KG1 (cell line): ENCODE measurements at regions not wholly inside any gene's neighbourhood (a gene's known extent, or its start where the extent isn't known, plus 50 kb on each side); places are given as distances from the start of the nearest gene placed in this dataset.

Experiments used
- DNase-seq: peaks from one replicate; lab custom pipeline; 2025; lab: John Stamatoyannopoulos, UW

- DNase-seq = no peak
These were observed 61.9 kb upstream of the CIBAR2 start for GRCh38 chr16:85173981-85174751.

- DNase-seq = no peak
These were observed 62.8 kb upstream of the CIBAR2 start for GRCh38 chr16:85174871-85175723.

- DNase-seq = no peak
These were observed 63.5 kb upstream of the CIBAR2 start for GRCh38 chr16:85175724-85176233.

- no peak for DNase-seq
These were observed 64.5 kb upstream of the CIBAR2 start for GRCh38 chr16:85176541-85177447.

GRCh38 chr16:85177448-85177846 lies 65.2 kb upstream of the CIBAR2 start:
- DNase-seq = no peak

GRCh38 chr16:85178006-85178591 lies 65.8 kb upstream of the CIBAR2 start:
- no peak for DNase-seq

GRCh38 chr16:85178596-85178995 lies 66.3 kb upstream of the CIBAR2 start:
- no peak for DNase-seq

GRCh38 chr16:85179344-85180046 lies 67.2 kb upstream of the CIBAR2 start:
- DNase-seq = no peak

- DNase-seq = no peak
These were observed 68.0 kb upstream of the CIBAR2 start for GRCh38 chr16:85180047-85180826.

- DNase-seq = no peak
These were observed 68.8 kb upstream of the CIBAR2 start for GRCh38 chr16:85180827-85181738.

- no peak for DNase-seq
These were observed 69.5 kb upstream of the CIBAR2 start for GRCh38 chr16:85181739-85182129.

- DNase-seq = no peak
These were observed 70.0 kb upstream of the CIBAR2 start for GRCh38 chr16:85182286-85182685.

GRCh38 chr16:85182774-85183173 lies 70.5 kb upstream of the CIBAR2 start:
- no peak for DNase-seq

- no peak for DNase-seq
These were observed 71.3 kb upstream of the CIBAR2 start for GRCh38 chr16:85183564-85183963.

- no peak for DNase-seq
These were observed 72.1 kb upstream of the CIBAR2 start for GRCh38 chr16:85184404-85184803.

GRCh38 chr16:85185303-85186100 lies 73.2 kb upstream of the CIBAR2 start:
- no peak for DNase-seq

- DNase-seq = no peak
These were observed 74.7 kb upstream of the CIBAR2 start for GRCh38 chr16:85187002-85187401.

- DNase-seq = no peak
These were observed 75.2 kb upstream of the CIBAR2 start for GRCh38 chr16:85187447-85187846.
